Panc1 (cell line): ENCODE measurements at regions not wholly inside any gene's neighbourhood (a gene's known extent, or its start where the extent isn't known, plus 50 kb on each side); places are given as distances from the start of the nearest gene placed in this dataset.

Experiments used
- ATAC-seq: fragments of 200-7000 bp; cut with Tn5 transposase; 2 replicates; pipeline ENCODE4 v1.9.1; 2020; ENCODE audit warnings: mild to moderate bottlenecking, moderate library complexity
- BruUV-seq: library from RNA; stranded (reverse); fragments of 400-500 nt; replicated peaks from 2 replicates; lab custom pipeline; 2021; lab: Mats Ljungman, UMichigan
- CTCF ChIA-PET: fragments of 300-600 bp; sonication (Branson Sonifier 250); formaldehyde crosslinking; loops from one replicate; lab custom pipeline; 2022; ENCODE audit warnings: antibody characterized with exemption; lab: Charles Lee
- POLR2A ChIA-PET: fragments of 300-600 bp; sonication (Branson Sonifier 250); formaldehyde crosslinking; loops from one replicate; lab custom pipeline; 2022; ENCODE audit warnings: antibody characterized with exemption; lab: Charles Lee
- DNase-seq: peaks from one replicate; pipeline ENCODE4 v3.0.0-alpha.2; 2010; ENCODE audit warnings: low read depth, low spot score
- H3K27ac ChIP-seq: 2 replicates; pipeline ENCODE4 v1.5.1; 2011; ENCODE audit warnings: mild to moderate bottlenecking, low read length, inconsistent platforms
- H3K27me3 ChIP-seq: fragments of 200-500 bp; sonication (Bioruptor generic); 2 replicates; pipeline ENCODE4 v1.6.0; 2014; ENCODE audit warnings: low read length, inconsistent platforms; ENCODE audit not compliant: control insufficient read depth, insufficient read depth
- H3K36me3 ChIP-seq: fragments of 200-500 bp; sonication (Bioruptor generic); 2 replicates; pipeline ENCODE4 v1.5.1; 2014; ENCODE audit warnings: inconsistent platforms, mild to moderate bottlenecking, low read length, moderate library complexity; ENCODE audit not compliant: control insufficient read depth, insufficient read depth
- H3K4me1 ChIP-seq: 2 replicates; pipeline ENCODE4 v1.5.1; 2011; ENCODE audit warnings: inconsistent platforms, mild to moderate bottlenecking, low read length, moderate library complexity; ENCODE audit not compliant: control insufficient read depth, insufficient read depth
- H3K4me3 ChIP-seq, 2 experiments: 2 replicates each; pipeline ENCODE4 v1.5.1; 2011 to 2012; ENCODE audit warnings: low read depth in 2 of 2, low read length in 2 of 2, mild to moderate bottlenecking in 2 of 2, inconsistent platforms in 1 of 2, moderate library complexity in 1 of 2
- H3K9me3 ChIP-seq: fragments of 200-500 bp; sonication (Bioruptor generic); 2 replicates; pipeline ENCODE4 v1.5.1; 2014; ENCODE audit warnings: low read depth, mild to moderate bottlenecking, inconsistent platforms, low read length, moderate library complexity; ENCODE audit not compliant: control insufficient read depth, insufficient read depth
- CTCF ChIP-seq: fragments of 450-650 bp; IDR thresholded peaks from 2 replicates; pipeline ENCODE4 v1.5.1; 2017; ENCODE audit warnings: mild to moderate bottlenecking
- POLR2AphosphoS5 ChIP-seq: IDR thresholded peaks from 2 replicates; pipeline ENCODE4 v1.6.1; 2012; ENCODE audit warnings: mild to moderate bottlenecking, low read depth, low read length, moderate library complexity
- REST ChIP-seq, 2 experiments: IDR thresholded peaks; 2 replicates each; pipeline ENCODE4 v1.6.1; 2011 to 2012; ENCODE audit warnings: low read depth in 2 of 2, control low read depth in 1 of 2, low read length in 1 of 2, mild to moderate bottlenecking in 1 of 2, moderate library complexity in 1 of 2; ENCODE audit not compliant: insufficient read depth in 1 of 2
- SIN3A ChIP-seq: IDR thresholded peaks from 2 replicates; pipeline ENCODE4 v1.6.1; 2012; ENCODE audit warnings: low read depth, mild to moderate bottlenecking, low read length, moderate library complexity, borderline replicate concordance; ENCODE audit not compliant: insufficient read depth
- TCF7L2 ChIP-seq: IDR thresholded peaks from 2 replicates; pipeline ENCODE4 v1.6.1; 2011; ENCODE audit warnings: mild to moderate bottlenecking, low read depth, low read length, inconsistent platforms
- in situ Hi-C: cut with HindIII; loops from 2 replicates; pipeline ENCODE4 v1.10.0; 2016; ENCODE audit warnings: low sequenced_read_pairs, low pct_unique_long_range_greater_than_20kb
- intact Hi-C: fragments of 100-400 bp; cut with micrococcal nuclease; formaldehyde crosslinking; loops from one replicate; pipeline ENCODE4 v1.10.0; 2022; ENCODE audit not compliant: unreplicated experiment

GRCh38 chr10:110396284-110396651 lies 91.5 kb upstream of the SMNDC1 start:
- H3K4me3 ChIP-seq = no peak overlapping the region
- H3K27me3 ChIP-seq = no peaks in the 10 kb centered on the region
- no peaks in the 10 kb centered on the region for H3K9me3 ChIP-seq
- TF ChIP-seq TCF7L2 (no peak), CTCF (no peak)
- BruUV-seq = no TSS peak
- in situ Hi-C loops (no loop called here), intact Hi-C loops (loop anchor here (5.0 kb wide), 1 partner anchor 101 kb away; the partner anchor contains the start of gene DUSP5)
- DNase-seq (no peak), ATAC-seq (no peak)
- H3K36me3 ChIP-seq = no peaks in the 10 kb centered on the region
- peaks cover 49% of the 10 kb centered on the region for H3K4me1 ChIP-seq
- H3K27ac ChIP-seq = peak overlapping the region; percentile 77
- ChIA-PET CTCF (no interaction called here), POLR2A (interaction anchor here (1.2 kb wide), 1 partner anchor 41 kb away, joined by 3 read pairs; no protein-coding TSS in a partner anchor)

DNA sequence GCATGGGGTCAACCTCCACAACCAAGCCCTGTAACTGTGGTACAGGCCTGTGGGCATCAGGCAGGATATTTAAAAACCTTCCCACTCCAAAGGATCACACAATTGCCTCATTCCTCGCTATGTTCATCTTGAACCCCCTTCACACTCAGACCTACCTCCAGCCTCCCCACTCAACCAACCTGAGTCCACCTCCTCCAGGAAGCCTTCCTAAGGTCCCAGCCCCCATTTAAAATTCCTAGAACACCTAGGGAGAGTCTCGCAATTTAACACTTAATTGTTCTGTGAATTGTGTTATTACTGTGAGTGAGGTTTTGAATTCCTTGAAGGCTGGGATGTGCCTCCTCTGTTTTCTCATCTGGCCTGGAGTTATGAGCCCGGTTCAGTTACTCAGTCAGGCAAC lies 93.1 kb upstream of the SMNDC1 start:
- TF ChIP-seq POLR2AphosphoS5 (no peak), SIN3A (no peak), TCF7L2 (no peak), CTCF (no peak), REST (IDR thresholded peaks at IDR 0.05; ENCODE audit: insufficient read depth in 1 of 2, low read depth in 2 of 2, low read length in 1 of 2) (no peak)
- Histone ChIP-seq H3K27ac (peak overlapping the region; percentile 77), H3K9me3 (no peaks in the 10 kb centered on the region), H3K4me1 (peaks cover 40% of the 10 kb centered on the region), H3K27me3 (no peaks in the 10 kb centered on the region), H3K36me3 (no peaks in the 10 kb centered on the region), H3K4me3 (no peak overlapping the region)
- no peak for DNase-seq
- BruUV-seq = no TSS peak
- CTCF ChIA-PET = no interaction called here
- no peak for ATAC-seq
- POLR2A ChIA-PET = interaction anchor here (0.6 kb wide), 1 partner anchor 14 kb away, joined by 7 read pairs; no protein-coding TSS in a partner anchor
- in situ Hi-C loops = no loop called here
- intact Hi-C loops = loop anchor here (5.0 kb wide), 1 partner anchor 99 kb away; the partner anchor contains the start of gene DUSP5
